ENCODE measurements at regions not wholly inside any gene's neighbourhood (a gene's known extent, or its start where the extent isn't known, plus 50 kb on each side); places are given as distances from the start of the nearest gene placed in this dataset.

- no peaks in the 10 kb centered on the region for H3K9me3 Mint-ChIP-seq
- peaks cover 1% of the 10 kb centered on the region for H3K27me3 Mint-ChIP-seq
- H3K4me1 Mint-ChIP-seq (ENCODE audit: low read depth), result peaks cover 23% of the 10 kb centered on the region
- H3K27ac Mint-ChIP-seq, result no peak overlapping the region
- no peak overlapping the region for H3K4me3 Mint-ChIP-seq
- H3K36me3 Mint-ChIP-seq (ENCODE audit: low read depth), result no peaks in the 10 kb centered on the region
- intact Hi-C loops (cut with micrococcal nuclease), result no loop called here
These were observed 103.5 kb upstream of the CELF2 start for GRCh38 chr10:10914144-10914543.

- H3K9me3 Mint-ChIP-seq, result no peaks in the 10 kb centered on the region
- no peaks in the 10 kb centered on the region for H3K36me3 Mint-ChIP-seq (ENCODE audit: low read depth)
- no peaks in the 10 kb centered on the region for H3K27me3 Mint-ChIP-seq
- intact Hi-C loops (cut with micrococcal nuclease), result no loop called here
- H3K4me3 Mint-ChIP-seq, result no peak overlapping the region
- no peak overlapping the region for H3K27ac Mint-ChIP-seq
- peaks cover 23% of the 10 kb centered on the region for H3K4me1 Mint-ChIP-seq (ENCODE audit: low read depth)
These were observed 102.5 kb upstream of the CELF2 start for GRCh38 chr10:10915215-10915614.

GRCh38 chr10:10917031-10917430 lies 100.6 kb upstream of the CELF2 start:
- Mint-ChIP-seq H3K4me3 (no peak overlapping the region), H3K27me3 (no peaks in the 10 kb centered on the region), H3K4me1 (ENCODE audit: low read depth) (peaks cover 14% of the 10 kb centered on the region), H3K9me3 (no peaks in the 10 kb centered on the region), H3K27ac (no peak overlapping the region), H3K36me3 (ENCODE audit: low read depth) (no peaks in the 10 kb centered on the region)
- intact Hi-C loops (cut with micrococcal nuclease), result no loop called here

GRCh38 chr10:10919976-10920375 lies 97.7 kb upstream of the CELF2 start:
- intact Hi-C loops (cut with micrococcal nuclease), result no loop called here
- H3K36me3 Mint-ChIP-seq (ENCODE audit: low read depth), result no peaks in the 10 kb centered on the region
- no peaks in the 10 kb centered on the region for H3K27me3 Mint-ChIP-seq
- H3K27ac Mint-ChIP-seq, result no peak overlapping the region
- H3K4me3 Mint-ChIP-seq, result no peak overlapping the region
- no peaks in the 10 kb centered on the region for H3K9me3 Mint-ChIP-seq
- no peaks in the 10 kb centered on the region for H3K4me1 Mint-ChIP-seq (ENCODE audit: low read depth)

GRCh38 chr10:10921826-10922461 lies 95.7 kb upstream of the CELF2 start:
- intact Hi-C loops (cut with micrococcal nuclease), result no loop called here
- no peaks in the 10 kb centered on the region for H3K27me3 Mint-ChIP-seq
- no peak overlapping the region for H3K27ac Mint-ChIP-seq
- H3K4me3 Mint-ChIP-seq, result no peak overlapping the region
- no peaks in the 10 kb centered on the region for H3K4me1 Mint-ChIP-seq (ENCODE audit: low read depth)
- H3K36me3 Mint-ChIP-seq (ENCODE audit: low read depth), result no peaks in the 10 kb centered on the region
- no peaks in the 10 kb centered on the region for H3K9me3 Mint-ChIP-seq

- no peaks in the 10 kb centered on the region for H3K27me3 Mint-ChIP-seq
- no peak overlapping the region for H3K27ac Mint-ChIP-seq
- intact Hi-C loops (cut with micrococcal nuclease), result no loop called here
- H3K36me3 Mint-ChIP-seq (ENCODE audit: low read depth), result no peaks in the 10 kb centered on the region
- H3K4me3 Mint-ChIP-seq, result no peak overlapping the region
- H3K9me3 Mint-ChIP-seq, result no peaks in the 10 kb centered on the region
- H3K4me1 Mint-ChIP-seq (ENCODE audit: low read depth), result no peaks in the 10 kb centered on the region
These were observed 94.5 kb upstream of the CELF2 start for GRCh38 chr10:10923029-10923651.

GRCh38 chr10:10925667-10926066 lies 92.0 kb upstream of the CELF2 start:
- no peak overlapping the region for H3K27ac Mint-ChIP-seq
- H3K9me3 Mint-ChIP-seq, result no peaks in the 10 kb centered on the region
- H3K4me1 Mint-ChIP-seq (ENCODE audit: low read depth), result no peaks in the 10 kb centered on the region
- no peak overlapping the region for H3K4me3 Mint-ChIP-seq
- H3K27me3 Mint-ChIP-seq, result no peaks in the 10 kb centered on the region
- no peaks in the 10 kb centered on the region for H3K36me3 Mint-ChIP-seq (ENCODE audit: low read depth)
- intact Hi-C loops (cut with micrococcal nuclease), result no loop called here

- H3K9me3 Mint-ChIP-seq, result no peaks in the 10 kb centered on the region
- H3K4me1 Mint-ChIP-seq (ENCODE audit: low read depth), result no peaks in the 10 kb centered on the region
- H3K27me3 Mint-ChIP-seq, result no peaks in the 10 kb centered on the region
- H3K36me3 Mint-ChIP-seq (ENCODE audit: low read depth), result no peaks in the 10 kb centered on the region
- H3K4me3 Mint-ChIP-seq, result no peak overlapping the region
- H3K27ac Mint-ChIP-seq, result no peak overlapping the region
- intact Hi-C loops (cut with micrococcal nuclease), result no loop called here
These were observed 90.1 kb upstream of the CELF2 start for GRCh38 chr10:10927608-10928007.

- Mint-ChIP-seq H3K27ac (no peak overlapping the region), H3K27me3 (no peaks in the 10 kb centered on the region), H3K9me3 (no peaks in the 10 kb centered on the region), H3K4me1 (ENCODE audit: low read depth) (no peaks in the 10 kb centered on the region), H3K36me3 (ENCODE audit: low read depth) (no peaks in the 10 kb centered on the region), H3K4me3 (no peak overlapping the region)
- intact Hi-C loops (cut with micrococcal nuclease), result no loop called here
These were observed 86.5 kb upstream of the CELF2 start for GRCh38 chr10:10930979-10931743.

GRCh38 chr10:10935032-10935431 lies 82.6 kb upstream of the CELF2 start:
- intact Hi-C loops (cut with micrococcal nuclease), result no loop called here
- Mint-ChIP-seq H3K36me3 (ENCODE audit: low read depth) (no peaks in the 10 kb centered on the region), H3K4me3 (no peak overlapping the region), H3K4me1 (ENCODE audit: low read depth) (no peaks in the 10 kb centered on the region), H3K9me3 (no peaks in the 10 kb centered on the region), H3K27me3 (peaks cover 3% of the 10 kb centered on the region), H3K27ac (no peak overlapping the region)

- Mint-ChIP-seq H3K27me3 (peaks cover 5% of the 10 kb centered on the region), H3K27ac (no peak overlapping the region), H3K4me3 (no peak overlapping the region), H3K4me1 (ENCODE audit: low read depth) (no peaks in the 10 kb centered on the region), H3K36me3 (ENCODE audit: low read depth) (no peaks in the 10 kb centered on the region), H3K9me3 (no peaks in the 10 kb centered on the region)
- intact Hi-C loops (cut with micrococcal nuclease), result no loop called here
These were observed 79.0 kb upstream of the CELF2 start for GRCh38 chr10:10938676-10939075.

GRCh38 chr10:10941127-10941730 lies 76.4 kb upstream of the CELF2 start:
- Mint-ChIP-seq H3K9me3 (peaks cover 9% of the 10 kb centered on the region), H3K27me3 (peaks cover 5% of the 10 kb centered on the region), H3K36me3 (ENCODE audit: low read depth) (no peaks in the 10 kb centered on the region), H3K4me3 (no peak overlapping the region), H3K27ac (no peak overlapping the region), H3K4me1 (ENCODE audit: low read depth) (no peaks in the 10 kb centered on the region)
- intact Hi-C loops (cut with micrococcal nuclease), result no loop called here

GRCh38 chr10:10942441-10942840 lies 75.2 kb upstream of the CELF2 start:
- peaks cover 2% of the 10 kb centered on the region for H3K27me3 Mint-ChIP-seq
- H3K27ac Mint-ChIP-seq, result no peak overlapping the region
- H3K4me1 Mint-ChIP-seq (ENCODE audit: low read depth), result no peaks in the 10 kb centered on the region
- no peaks in the 10 kb centered on the region for H3K36me3 Mint-ChIP-seq (ENCODE audit: low read depth)
- H3K9me3 Mint-ChIP-seq, result peaks cover 9% of the 10 kb centered on the region
- no peak overlapping the region for H3K4me3 Mint-ChIP-seq
- intact Hi-C loops (cut with micrococcal nuclease), result no loop called here

GRCh38 chr10:10946081-10946480 lies 71.6 kb upstream of the CELF2 start:
- no peak overlapping the region for H3K4me3 Mint-ChIP-seq
- peaks cover 2% of the 10 kb centered on the region for H3K27me3 Mint-ChIP-seq
- H3K4me1 Mint-ChIP-seq (ENCODE audit: low read depth), result no peaks in the 10 kb centered on the region
- no peaks in the 10 kb centered on the region for H3K36me3 Mint-ChIP-seq (ENCODE audit: low read depth)
- H3K9me3 Mint-ChIP-seq, result peaks cover 9% of the 10 kb centered on the region
- intact Hi-C loops (cut with micrococcal nuclease), result no loop called here
- H3K27ac Mint-ChIP-seq, result no peak overlapping the region

All from dendritic cell treated with granulocyte-macrophage colony-stimulating factor and Interleukin-4, amounts not matched to agents 40 ng/mL and 50 ng/mL, for 4 days (primary cell).